Tibial artery (tissue), 4 donors: ENCODE measurements at regions not wholly inside any gene's neighbourhood (a gene's known extent, or its start where the extent isn't known, plus 50 kb on each side); places are given as distances from the start of the nearest gene placed in this dataset.

Experiments
- DNase-seq, 2 donors: peaks; one replicate each; pipeline ENCODE4 v3.0.0-alpha.2; 2019
- H3K27ac ChIP-seq, 2 donors: fragments of 200-600 bp; sonication (generic) in 1 of 2; 1 replicate in 1 of 2; 2 replicates in 1 of 2; pipeline ENCODE4 v1.5.1; 2018 to 2019; ENCODE audit warnings: mild to moderate bottlenecking in 1 of 2
- H3K27me3 ChIP-seq, 2 donors: fragments of 200-600 bp; sonication (generic) in 1 of 2; one replicate each; pipeline versions ENCODE4 v1.5.1 to v1.6.0; 2016 to 2019
- H3K36me3 ChIP-seq, 3 donors: fragments of 200-600 bp; sonication (generic) in 2 of 3; one replicate each; pipeline ENCODE4 v1.5.1; 2016 to 2019; ENCODE audit warnings: mild to moderate bottlenecking in 2 of 3
- H3K4me1 ChIP-seq, 4 donors: fragments of 200-600 bp; sonication (generic) in 2 of 4; 1 replicate in 3 of 4; 2 replicates in 1 of 4; pipeline ENCODE4 v1.5.1; 2016 to 2019
- H3K4me3 ChIP-seq, 2 donors: fragments of 200-600 bp; sonication (generic) in 1 of 2; 1 replicate in 1 of 2; 2 replicates in 1 of 2; pipeline ENCODE4 v1.5.1; 2018 to 2019; ENCODE audit warnings: mild to moderate bottlenecking in 2 of 2
- H3K9me3 ChIP-seq, 3 donors: fragments of 200-600 bp; sonication (generic) in 1 of 3; one replicate each; pipeline ENCODE4 v1.5.1; 2016 to 2019
- intact Hi-C: fragments of 100-400 bp; cut with DNase I; formaldehyde crosslinking; loops from one replicate; pipeline ENCODE4 v1.15.0; 2023; ENCODE audit warnings: low total_unique reads
- TF ChIP-seq, protein P1 (sequence below), 2 experiments: fragments of 200-600 bp in 1 of 2; fragments of 450-650 bp in 1 of 2; IDR thresholded peaks; one replicate each; pipeline ENCODE4 v1.5.1; 2017 to 2019; ENCODE audit warnings: antibody characterized with exemption in 2 of 2, mild to moderate bottlenecking in 1 of 2, moderate library complexity in 1 of 2

DNA sequence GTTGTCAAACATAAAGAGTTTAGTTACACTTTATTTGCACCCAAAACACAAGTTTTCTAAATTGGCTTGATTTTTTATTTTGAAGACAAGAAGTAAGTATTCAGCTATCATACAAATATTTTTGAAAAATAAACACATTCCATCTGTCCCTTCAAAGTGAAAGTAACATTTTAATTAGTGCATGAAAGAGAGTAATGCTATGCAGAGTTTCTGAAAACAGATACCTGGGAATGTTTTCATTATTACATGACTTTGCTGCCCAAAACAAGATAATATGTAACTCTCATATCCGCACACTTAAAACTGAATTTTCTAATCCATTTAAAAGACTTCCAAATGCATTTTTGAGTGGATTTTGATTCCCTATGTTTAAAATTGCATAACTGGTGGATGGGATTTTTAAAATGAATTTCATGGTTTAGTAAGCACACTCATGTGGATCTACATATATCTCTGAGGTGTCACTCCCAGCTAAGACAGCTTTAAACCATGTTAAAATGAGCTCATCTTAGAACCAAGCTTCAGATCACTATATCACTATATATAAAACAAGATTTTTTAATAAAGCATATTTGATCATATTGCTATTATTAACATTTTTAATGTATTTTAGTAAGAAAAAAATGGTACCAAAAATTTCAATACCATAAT is 127.5 kb downstream of the ATPSCKMT start:
- peaks cover 0 to 8% (median 0%) of the 10 kb centered on the region in 3 donors for H3K9me3 ChIP-seq

DNA sequence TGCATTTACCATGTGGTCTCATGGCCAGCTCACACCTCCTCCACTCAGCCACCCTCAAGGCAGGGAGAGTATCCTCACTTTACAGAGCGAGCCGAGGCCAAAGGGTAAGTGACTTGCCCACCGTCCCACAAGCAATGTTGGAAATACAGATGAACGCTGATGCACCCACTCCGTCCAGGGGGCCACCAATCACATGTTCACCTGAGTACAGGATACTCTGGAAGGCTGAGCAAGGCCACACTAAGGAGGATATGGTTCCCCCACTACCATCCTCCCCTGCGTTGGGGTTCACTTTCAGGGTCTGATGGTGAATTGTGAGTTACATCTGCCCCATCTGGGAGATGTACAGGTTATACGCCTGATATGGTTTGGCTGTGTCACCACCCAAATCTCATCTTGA is 128.8 kb downstream of the ATPSCKMT start:
- no peak overlapping the region for H3K4me3 ChIP-seq
- H3K9me3 ChIP-seq, result peaks cover 0 to 8% (median 0%) of the 10 kb centered on the region in 3 donors
- no peaks in the 10 kb centered on the region for H3K36me3 ChIP-seq
- no peaks in the 10 kb centered on the region for H3K4me1 ChIP-seq
- no peak overlapping the region for H3K27ac ChIP-seq
- no peak for DNase-seq
- TF ChIP-seq, protein P1, sequence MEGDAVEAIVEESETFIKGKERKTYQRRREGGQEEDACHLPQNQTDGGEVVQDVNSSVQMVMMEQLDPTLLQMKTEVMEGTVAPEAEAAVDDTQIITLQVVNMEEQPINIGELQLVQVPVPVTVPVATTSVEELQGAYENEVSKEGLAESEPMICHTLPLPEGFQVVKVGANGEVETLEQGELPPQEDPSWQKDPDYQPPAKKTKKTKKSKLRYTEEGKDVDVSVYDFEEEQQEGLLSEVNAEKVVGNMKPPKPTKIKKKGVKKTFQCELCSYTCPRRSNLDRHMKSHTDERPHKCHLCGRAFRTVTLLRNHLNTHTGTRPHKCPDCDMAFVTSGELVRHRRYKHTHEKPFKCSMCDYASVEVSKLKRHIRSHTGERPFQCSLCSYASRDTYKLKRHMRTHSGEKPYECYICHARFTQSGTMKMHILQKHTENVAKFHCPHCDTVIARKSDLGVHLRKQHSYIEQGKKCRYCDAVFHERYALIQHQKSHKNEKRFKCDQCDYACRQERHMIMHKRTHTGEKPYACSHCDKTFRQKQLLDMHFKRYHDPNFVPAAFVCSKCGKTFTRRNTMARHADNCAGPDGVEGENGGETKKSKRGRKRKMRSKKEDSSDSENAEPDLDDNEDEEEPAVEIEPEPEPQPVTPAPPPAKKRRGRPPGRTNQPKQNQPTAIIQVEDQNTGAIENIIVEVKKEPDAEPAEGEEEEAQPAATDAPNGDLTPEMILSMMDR (IDR thresholded peaks at IDR 0.05), result no peak
- intact Hi-C loops, result no loop called here
- no peaks in the 10 kb centered on the region for H3K27me3 ChIP-seq

More for the DNA sequence above, 127.5 kb downstream of the ATPSCKMT start:
- Histone ChIP-seq H3K27ac (no peak overlapping the region), H3K4me3 (no peak overlapping the region), H3K36me3 (no peaks in the 10 kb centered on the region), H3K27me3 (no peaks in the 10 kb centered on the region), H3K4me1 (no peaks in the 10 kb centered on the region)
- TF ChIP-seq, protein P1 (IDR thresholded peaks at IDR 0.05), result no peak
- intact Hi-C loops, result no loop called here
- DNase-seq, result no peak

DNA sequence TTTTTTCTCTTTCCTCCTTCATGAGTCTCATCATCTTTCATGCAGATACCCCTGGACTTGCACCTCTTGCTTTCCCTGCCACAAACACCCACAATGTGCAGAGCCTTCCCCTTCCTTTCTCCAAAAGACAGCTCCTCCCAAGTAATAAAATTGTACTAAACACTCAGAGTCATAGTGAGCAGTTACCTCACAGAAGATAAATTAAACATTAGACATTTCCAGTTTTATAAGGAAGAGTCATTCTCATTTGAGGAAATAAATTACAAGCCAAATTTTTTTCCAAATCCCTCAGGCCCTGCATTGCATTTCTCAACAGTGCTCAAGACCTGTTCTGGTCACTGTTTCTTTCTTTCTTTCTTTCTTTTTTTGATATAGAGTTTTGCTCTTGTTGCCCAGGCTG is 131.5 kb downstream of the ATPSCKMT start:
- intact Hi-C loops, result no loop called here
- no peak overlapping the region for H3K4me3 ChIP-seq

DNA sequence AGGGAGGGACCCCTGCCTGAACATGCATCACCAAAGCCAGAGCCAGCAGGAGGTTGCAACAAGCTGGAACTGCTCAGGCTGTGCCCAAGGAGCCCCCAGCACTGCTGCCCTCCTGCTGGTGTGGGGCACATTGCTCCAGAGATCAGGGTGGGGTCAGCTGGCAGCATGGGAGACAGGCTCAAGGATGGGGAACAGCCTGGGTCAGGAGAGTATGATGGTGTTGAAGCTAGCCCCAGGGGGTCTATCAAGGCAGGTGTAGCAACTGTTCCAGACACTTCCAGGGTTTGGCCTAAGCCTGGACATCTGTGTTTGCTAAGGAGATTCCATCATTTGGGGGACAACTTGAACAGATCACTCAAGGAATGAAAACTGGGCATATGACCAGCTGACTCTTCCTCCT is 133.1 kb downstream of the ATPSCKMT start:
- TF ChIP-seq, protein P1 (IDR thresholded peaks at IDR 0.05), result no peak
- intact Hi-C loops, result no loop called here
- Histone ChIP-seq H3K4me1 (no peaks in the 10 kb centered on the region), H3K36me3 (no peaks in the 10 kb centered on the region), H3K4me3 (no peak overlapping the region), H3K27me3 (no peaks in the 10 kb centered on the region), H3K27ac (no peak overlapping the region), H3K9me3 (peaks cover 0 to 8% (median 0%) of the 10 kb centered on the region in 3 donors)
- DNase-seq, result no peak

More for the DNA sequence above, 131.5 kb downstream of the ATPSCKMT start:
- DNase-seq, result no peak
- H3K36me3 ChIP-seq, result no peaks in the 10 kb centered on the region
- no peak overlapping the region for H3K27ac ChIP-seq
- H3K9me3 ChIP-seq, result peaks cover 0 to 8% (median 0%) of the 10 kb centered on the region in 3 donors
- H3K4me1 ChIP-seq, result no peaks in the 10 kb centered on the region
- TF ChIP-seq, protein P1 (IDR thresholded peaks at IDR 0.05), result no peak
- H3K27me3 ChIP-seq, result no peaks in the 10 kb centered on the region

DNA sequence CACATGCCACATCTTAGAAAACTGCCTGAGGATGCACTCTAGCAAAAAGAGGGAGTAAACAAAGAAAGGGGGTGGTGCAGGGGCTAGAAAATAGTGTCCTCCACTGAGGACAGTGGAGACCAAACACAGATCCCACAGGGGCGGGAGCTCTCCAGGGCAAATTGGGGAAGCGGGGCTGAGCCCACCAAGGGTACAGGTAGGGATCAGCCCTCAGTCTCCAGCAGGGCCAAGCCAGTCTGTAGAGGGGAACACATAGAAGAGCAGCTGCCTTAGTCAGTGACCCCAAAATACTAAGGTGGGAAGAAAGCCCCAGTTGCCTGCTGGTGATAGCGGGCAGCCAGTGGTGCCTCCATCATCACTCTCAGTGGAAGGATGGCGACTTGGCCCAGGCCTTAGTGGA is 134.0 kb downstream of the ATPSCKMT start:
- TF ChIP-seq, protein P1 (IDR thresholded peaks at IDR 0.05), result no peak
- Histone ChIP-seq H3K36me3 (no peaks in the 10 kb centered on the region), H3K4me3 (no peak overlapping the region), H3K9me3 (peaks cover 0 to 8% (median 0%) of the 10 kb centered on the region in 3 donors), H3K4me1 (no peaks in the 10 kb centered on the region), H3K27me3 (no peaks in the 10 kb centered on the region), H3K27ac (no peak overlapping the region)
- no peak for DNase-seq
- intact Hi-C loops, result no loop called here
